ENCODE measurements at regions not wholly inside any gene's neighbourhood (a gene's known extent, or its start where the extent isn't known, plus 50 kb on each side); places are given as distances from the start of the nearest gene placed in this dataset.

DNA sequence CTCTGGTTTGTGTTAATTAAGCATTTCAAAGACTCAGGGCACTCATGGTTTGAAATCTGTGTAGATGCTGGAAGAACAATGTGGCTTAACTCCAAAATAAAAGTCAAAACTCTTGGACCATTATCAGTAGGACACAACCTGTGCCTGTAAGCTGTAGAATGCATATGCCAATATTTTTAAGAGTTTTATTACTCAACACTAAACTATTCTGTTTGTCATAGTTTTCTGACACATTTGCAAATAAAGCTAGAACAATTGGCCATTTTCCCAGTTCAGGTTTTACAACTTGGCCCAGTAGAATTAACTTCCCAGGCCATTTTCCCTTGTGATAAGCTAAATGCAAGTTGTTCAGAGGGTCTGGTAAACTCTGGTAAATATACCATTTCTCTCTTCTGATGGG lies 713.1 kb downstream of the CBLN2 start:
- no peaks in the 10 kb centered on the region for H3K36me3 ChIP-seq (replicated peaks in 1 of 2; ENCODE audit: control insufficient read depth in 1 of 2, insufficient read depth in 2 of 2, low read length in 2 of 2)
- ATAC-seq, result no peak
- no peak for DNase-seq (ENCODE audit: low spot score)
- H3K9ac ChIP-seq (ENCODE audit: insufficient read depth, low read depth, low read length), result no peak overlapping the region
- H3K4me2 ChIP-seq (ENCODE audit: low read depth, low read length), result no peak overlapping the region
- no peaks in the 10 kb centered on the region for H3K9me3 ChIP-seq (ENCODE audit: low read length)
- H3K4me3 ChIP-seq (replicated peaks in 1 of 3; ENCODE audit: insufficient read depth in 1 of 3, low read depth in 2 of 3, low read length in 3 of 3), result no peak overlapping the region
- H3K27me3 ChIP-seq (ENCODE audit: control insufficient read depth in 1 of 2, insufficient read depth in 2 of 2, low read length in 2 of 2), result peaks cover 0 to 1% of the 10 kb centered on the region in 2 experiments; a peak in 1 of 5 replicates
- intact Hi-C loops (cut with micrococcal nuclease; ENCODE audit: unreplicated experiment) (no loop called here), in situ Hi-C loops (cut with HindIII; ENCODE audit: extremely low pct_ligation_motif_present, low pct_unique_long_range_greater_than_20kb) (no loop called here)
- ChIA-PET CTCF (ENCODE audit: low intra/inter-chr PET ratio, low total read pairs) (no interaction called here), POLR2A (no interaction called here)
- no peaks in the 10 kb centered on the region for H4K20me1 ChIP-seq (ENCODE audit: insufficient read depth, low read length)
- TF ChIP-seq, protein P1, sequence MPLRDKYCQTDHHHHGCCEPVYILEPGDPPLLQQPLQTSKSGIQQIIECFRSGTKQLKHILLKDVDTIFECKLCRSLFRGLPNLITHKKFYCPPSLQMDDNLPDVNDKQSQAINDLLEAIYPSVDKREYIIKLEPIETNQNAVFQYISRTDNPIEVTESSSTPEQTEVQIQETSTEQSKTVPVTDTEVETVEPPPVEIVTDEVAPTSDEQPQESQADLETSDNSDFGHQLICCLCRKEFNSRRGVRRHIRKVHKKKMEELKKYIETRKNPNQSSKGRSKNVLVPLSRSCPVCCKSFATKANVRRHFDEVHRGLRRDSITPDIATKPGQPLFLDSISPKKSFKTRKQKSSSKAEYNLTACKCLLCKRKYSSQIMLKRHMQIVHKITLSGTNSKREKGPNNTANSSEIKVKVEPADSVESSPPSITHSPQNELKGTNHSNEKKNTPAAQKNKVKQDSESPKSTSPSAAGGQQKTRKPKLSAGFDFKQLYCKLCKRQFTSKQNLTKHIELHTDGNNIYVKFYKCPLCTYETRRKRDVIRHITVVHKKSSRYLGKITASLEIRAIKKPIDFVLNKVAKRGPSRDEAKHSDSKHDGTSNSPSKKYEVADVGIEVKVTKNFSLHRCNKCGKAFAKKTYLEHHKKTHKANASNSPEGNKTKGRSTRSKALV (CRISPR knock-in tag; IDR thresholded peaks at IDR 0.05), result no peak
- TF ChIP-seq, protein P2, sequence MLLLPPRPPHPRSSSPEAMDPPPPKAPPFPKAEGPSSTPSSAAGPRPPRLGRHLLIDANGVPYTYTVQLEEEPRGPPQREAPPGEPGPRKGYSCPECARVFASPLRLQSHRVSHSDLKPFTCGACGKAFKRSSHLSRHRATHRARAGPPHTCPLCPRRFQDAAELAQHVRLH (CRISPR knock-in tag; IDR thresholded peaks at IDR 0.05; ENCODE audit: borderline replicate concordance, low read depth), result no peak
- no peak for TF ChIP-seq CBX5 (CRISPR knock-in tag; IDR thresholded peaks at IDR 0.05; ENCODE audit: borderline replicate concordance)
- no peak for TF ChIP-seq ZNF33A (CRISPR knock-in tag; IDR thresholded peaks at IDR 0.05; ENCODE audit: borderline replicate concordance)
- no peak for TF ChIP-seq CHD2 (IDR thresholded peaks at IDR 0.05; ENCODE audit: low read depth, low read length)
- no peak for TF ChIP-seq IKZF1 (IDR thresholded peaks at IDR 0.05)
- TF ChIP-seq, protein P3, sequence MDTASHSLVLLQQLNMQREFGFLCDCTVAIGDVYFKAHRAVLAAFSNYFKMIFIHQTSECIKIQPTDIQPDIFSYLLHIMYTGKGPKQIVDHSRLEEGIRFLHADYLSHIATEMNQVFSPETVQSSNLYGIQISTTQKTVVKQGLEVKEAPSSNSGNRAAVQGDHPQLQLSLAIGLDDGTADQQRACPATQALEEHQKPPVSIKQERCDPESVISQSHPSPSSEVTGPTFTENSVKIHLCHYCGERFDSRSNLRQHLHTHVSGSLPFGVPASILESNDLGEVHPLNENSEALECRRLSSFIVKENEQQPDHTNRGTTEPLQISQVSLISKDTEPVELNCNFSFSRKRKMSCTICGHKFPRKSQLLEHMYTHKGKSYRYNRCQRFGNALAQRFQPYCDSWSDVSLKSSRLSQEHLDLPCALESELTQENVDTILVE (CRISPR knock-in tag; IDR thresholded peaks at IDR 0.05), result no peak
- no peak for TF ChIP-seq ZBTB1 (CRISPR knock-in tag; IDR thresholded peaks at IDR 0.05; ENCODE audit: borderline replicate concordance)
- TF ChIP-seq FLYWCH1 (CRISPR knock-in tag; IDR thresholded peaks at IDR 0.05), result no peak
- no peak for TF ChIP-seq HMG20A (CRISPR knock-in tag; IDR thresholded peaks at IDR 0.05; ENCODE audit: borderline replicate concordance)
- no peak for TF ChIP-seq ZNF256 (CRISPR knock-in tag; conservative IDR thresholded peaks at IDR 0.05)
- TF ChIP-seq NCOA2 (CRISPR knock-in tag; IDR thresholded peaks at IDR 0.05), result no peak
- TF ChIP-seq ZNF331 (CRISPR knock-in tag; IDR thresholded peaks at IDR 0.05), result no peak
- TF ChIP-seq DR1 (CRISPR knock-in tag; IDR thresholded peaks at IDR 0.05), result no peak
- TF ChIP-seq ZNF780A (CRISPR knock-in tag; IDR thresholded peaks at IDR 0.05), result no peak
- TF ChIP-seq SPEN (CRISPR knock-in tag; IDR thresholded peaks at IDR 0.05; ENCODE audit: low read depth), result no peak
- no peak for TF ChIP-seq BHLHE40 (IDR thresholded peaks at IDR 0.05; ENCODE audit: low read length)
- TF ChIP-seq ZNF629 (CRISPR knock-in tag; conservative IDR thresholded peaks at IDR 0.05), result no peak
- TF ChIP-seq ZNF549 (CRISPR knock-in tag; IDR thresholded peaks at IDR 0.05), result no peak
- no peak for TF ChIP-seq HNF4G (IDR thresholded peaks at IDR 0.05; ENCODE audit: borderline replicate concordance, low read depth, low read length)
- TF ChIP-seq HNF4G (CRISPR knock-in tag; IDR thresholded peaks at IDR 0.05; ENCODE audit: borderline replicate concordance, low read depth), result no peak
- BruUV-seq (replicated peaks), result no TSS peak
- no peak overlapping the region for H2AFZ ChIP-seq (ENCODE audit: low read length)
- no peaks in the 10 kb centered on the region for H3K79me2 ChIP-seq (ENCODE audit: insufficient read depth, low read length)
- H3K4me1 ChIP-seq (ENCODE audit: insufficient read depth, low read length), result no peaks in the 10 kb centered on the region
- H3K27ac ChIP-seq (ENCODE audit: extremely low read length, insufficient read depth, low read length), result no peak overlapping the region
- no peak for FAIRE-seq

Measured in HepG2 (cell line).